GM12865 (cell line): ENCODE measurements at regions not wholly inside any gene's neighbourhood (a gene's known extent, or its start where the extent isn't known, plus 50 kb on each side); places are given as distances from the start of the nearest gene placed in this dataset.

Source experiments
- DNase-seq: peaks from one replicate; pipeline ENCODE4 v3.0.0; 2010; ENCODE audit warnings: low read depth
- H3K4me3 ChIP-seq: 2 replicates; pipeline ENCODE4 v1.5.1; 2011; ENCODE audit warnings: mild to moderate bottlenecking, low read depth, low read length, control low read depth
- TF ChIP-seq, protein P1 (sequence below): IDR thresholded peaks from 2 replicates; pipeline ENCODE4 v1.5.1; 2011; ENCODE audit warnings: low read length, control low read depth, low read depth, inconsistent platforms; ENCODE audit not compliant: insufficient read depth; ENCODE audit errors: missing control alignments

DNA sequence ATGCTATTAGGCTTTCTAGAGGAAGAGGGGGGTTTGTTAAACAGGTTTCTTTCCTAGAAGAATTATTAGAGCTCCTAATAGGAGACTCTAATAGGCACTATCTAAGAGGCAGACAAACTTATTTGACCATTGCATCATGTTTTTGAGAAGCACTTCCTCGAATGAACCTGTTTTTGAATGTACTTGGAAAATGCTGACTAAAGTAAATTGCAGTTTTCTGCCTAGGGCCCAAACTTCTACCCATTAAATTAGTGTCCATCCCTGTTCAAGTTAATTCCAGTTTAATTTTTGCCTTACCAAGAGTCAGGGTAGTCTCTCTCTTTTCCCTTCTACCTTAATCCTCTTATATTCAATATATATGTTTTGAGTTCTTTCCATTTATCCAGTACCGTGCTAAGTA lies 1029.6 kb downstream of the TTLL7 start:
- H3K4me3 ChIP-seq = no peak overlapping the region
- TF ChIP-seq, protein P1, sequence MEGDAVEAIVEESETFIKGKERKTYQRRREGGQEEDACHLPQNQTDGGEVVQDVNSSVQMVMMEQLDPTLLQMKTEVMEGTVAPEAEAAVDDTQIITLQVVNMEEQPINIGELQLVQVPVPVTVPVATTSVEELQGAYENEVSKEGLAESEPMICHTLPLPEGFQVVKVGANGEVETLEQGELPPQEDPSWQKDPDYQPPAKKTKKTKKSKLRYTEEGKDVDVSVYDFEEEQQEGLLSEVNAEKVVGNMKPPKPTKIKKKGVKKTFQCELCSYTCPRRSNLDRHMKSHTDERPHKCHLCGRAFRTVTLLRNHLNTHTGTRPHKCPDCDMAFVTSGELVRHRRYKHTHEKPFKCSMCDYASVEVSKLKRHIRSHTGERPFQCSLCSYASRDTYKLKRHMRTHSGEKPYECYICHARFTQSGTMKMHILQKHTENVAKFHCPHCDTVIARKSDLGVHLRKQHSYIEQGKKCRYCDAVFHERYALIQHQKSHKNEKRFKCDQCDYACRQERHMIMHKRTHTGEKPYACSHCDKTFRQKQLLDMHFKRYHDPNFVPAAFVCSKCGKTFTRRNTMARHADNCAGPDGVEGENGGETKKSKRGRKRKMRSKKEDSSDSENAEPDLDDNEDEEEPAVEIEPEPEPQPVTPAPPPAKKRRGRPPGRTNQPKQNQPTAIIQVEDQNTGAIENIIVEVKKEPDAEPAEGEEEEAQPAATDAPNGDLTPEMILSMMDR = no peak
- no peak for DNase-seq

DNA sequence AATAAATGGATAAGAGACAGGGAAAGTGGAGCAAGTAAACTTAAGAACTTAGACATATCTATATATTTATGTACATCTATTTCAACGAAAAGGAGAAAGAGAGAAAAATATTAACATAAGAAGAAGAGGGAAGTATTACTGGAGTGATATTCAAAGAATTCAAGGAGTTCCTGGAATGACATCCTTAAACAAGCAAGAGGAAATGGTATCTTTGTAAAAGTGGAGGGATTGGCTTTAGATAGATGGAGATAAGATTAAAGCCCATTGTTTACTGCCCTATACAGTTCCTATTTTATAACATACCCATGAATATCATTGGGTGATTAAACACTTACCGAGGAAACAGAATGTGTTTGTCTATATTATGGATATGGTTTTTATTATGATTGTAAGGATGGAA lies 1036.3 kb downstream of the TTLL7 start:
- no peak overlapping the region for H3K4me3 ChIP-seq
- TF ChIP-seq, protein P1 = no peak
- DNase-seq = no peak

DNA sequence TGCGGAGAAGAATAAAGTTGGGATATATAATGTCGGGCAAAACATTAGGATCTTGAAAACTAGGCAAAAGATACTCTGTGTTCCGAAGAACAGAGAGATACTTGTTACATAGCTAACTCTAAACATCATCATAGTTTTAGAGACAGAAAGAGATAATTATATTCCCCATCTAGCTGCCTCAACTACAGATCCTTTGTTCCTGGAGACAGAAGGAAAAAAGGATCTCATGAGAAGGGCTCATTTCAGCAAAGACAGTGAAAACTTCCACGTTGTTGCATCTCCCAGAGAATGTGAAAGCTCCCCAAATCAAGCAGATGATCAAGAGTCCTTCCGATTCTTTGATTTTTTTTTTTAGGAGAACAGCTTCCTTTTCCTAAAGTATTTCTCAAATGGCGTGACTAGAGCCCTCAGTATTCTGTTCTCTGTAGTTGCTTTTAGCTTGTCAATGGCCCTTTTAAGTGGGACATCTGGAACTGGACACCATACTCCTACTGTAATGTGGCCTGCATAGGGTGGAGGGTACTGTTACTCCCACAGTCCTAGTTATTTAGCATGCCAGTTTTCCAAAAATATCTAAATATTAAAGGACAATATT lies 1048.2 kb downstream of the TTLL7 start:
- no peak overlapping the region for H3K4me3 ChIP-seq
- DNase-seq = no peak
- TF ChIP-seq, protein P1 = no peak

DNA sequence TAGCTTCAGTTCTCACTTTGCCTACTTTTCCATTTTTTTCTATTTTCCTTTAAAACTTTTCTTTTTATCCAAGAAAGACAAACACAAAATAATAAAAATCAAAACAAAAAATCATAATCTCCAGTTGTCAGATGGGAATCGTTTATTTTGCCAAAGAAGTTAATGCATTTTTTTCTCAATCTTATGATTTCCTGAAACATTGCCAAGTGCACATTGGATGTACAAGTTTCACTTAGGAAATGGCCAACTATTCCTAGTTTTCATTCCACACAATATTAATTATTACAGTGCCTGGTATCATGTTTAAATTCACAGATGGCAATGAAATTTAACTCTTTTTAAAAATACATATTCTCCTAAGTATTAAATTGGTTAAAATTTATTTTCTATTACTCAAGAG lies 1050.5 kb downstream of the TTLL7 start:
- no peak overlapping the region for H3K4me3 ChIP-seq
- DNase-seq = no peak
- TF ChIP-seq, protein P1 = no peak

DNA sequence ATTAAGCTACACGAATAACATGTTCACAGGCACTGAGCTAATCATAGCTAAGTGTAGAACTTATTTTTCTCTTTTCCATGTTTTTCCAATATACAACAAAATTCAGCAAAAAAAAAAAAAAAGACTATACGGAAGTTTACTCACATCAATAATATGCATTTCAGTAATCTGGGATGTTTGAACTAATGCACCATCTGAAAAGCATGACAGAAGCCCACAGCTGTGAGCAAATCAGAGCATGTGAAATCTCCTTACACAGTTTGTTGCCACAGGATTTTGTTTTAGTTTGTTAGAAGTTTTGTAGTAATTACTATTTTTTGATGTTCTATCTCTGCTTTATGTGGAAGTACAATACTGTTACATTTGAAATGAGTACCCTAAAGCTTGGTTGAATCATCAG lies 1051.7 kb downstream of the TTLL7 start:
- TF ChIP-seq, protein P1 = no peak
- no peak for DNase-seq
- H3K4me3 ChIP-seq = no peak overlapping the region

DNA sequence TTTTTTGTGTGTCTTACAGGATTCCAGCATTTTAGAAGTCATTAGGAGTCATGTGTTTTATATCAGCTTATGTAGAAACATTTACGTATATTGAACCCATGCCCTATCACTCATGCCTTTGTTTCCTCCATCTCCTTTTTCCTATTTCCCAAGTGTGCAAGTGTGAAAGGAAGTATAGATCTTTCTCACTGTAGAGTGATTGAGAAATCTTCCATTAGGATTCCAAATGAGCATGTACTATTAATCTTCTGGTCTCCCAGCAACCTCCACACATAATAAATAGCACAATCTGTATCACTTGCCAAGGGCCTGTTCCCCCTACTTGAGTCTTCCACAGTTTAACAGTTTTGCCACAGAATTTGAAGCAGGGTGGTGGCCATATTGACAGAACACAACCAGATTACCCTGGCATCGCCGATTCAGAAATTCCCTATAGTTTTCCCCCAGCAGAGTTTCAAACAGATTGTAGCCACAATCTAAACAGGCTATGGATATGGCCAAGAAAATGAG lies 1052.8 kb downstream of the TTLL7 start:
- no peak overlapping the region for H3K4me3 ChIP-seq
- no peak for DNase-seq
- TF ChIP-seq, protein P1 = no peak

DNA sequence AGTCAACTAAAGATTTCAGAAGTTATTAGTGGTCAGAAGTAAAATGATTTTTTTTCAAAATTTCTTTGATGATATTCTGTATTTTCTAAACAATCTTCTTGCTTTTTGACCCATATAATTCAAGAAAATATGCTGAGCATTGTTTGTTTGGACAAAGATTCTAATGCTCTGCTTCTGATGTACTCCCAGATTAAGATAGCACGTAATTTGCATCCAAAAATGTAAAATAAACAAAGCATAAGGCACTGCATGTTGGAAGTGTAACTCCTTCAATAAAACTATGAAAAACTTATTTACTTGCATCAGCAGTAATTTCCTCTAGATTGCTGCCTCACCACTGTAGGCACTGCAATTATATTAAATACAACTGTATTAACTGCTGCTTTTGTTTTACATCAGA lies 1054.1 kb downstream of the TTLL7 start:
- TF ChIP-seq, protein P1 = no peak
- DNase-seq = no peak
- H3K4me3 ChIP-seq = no peak overlapping the region
